Body of pancreas (tissue), 4 donors: ENCODE measurements at regions not wholly inside any gene's neighbourhood (a gene's known extent, or its start where the extent isn't known, plus 50 kb on each side); places are given as distances from the start of the nearest gene placed in this dataset.

Experiments
- POLR2A ChIP-seq, 3 donors: fragments of 450-650 bp; IDR thresholded peaks; one replicate each; pipeline ENCODE4 v1.6.1; 2016; ENCODE audit warnings: antibody characterized with exemption in 3 of 3, mild to moderate bottlenecking in 2 of 3
- TF ChIP-seq, protein P1 (sequence below), 7 experiments: fragments of 450-650 bp in 4 of 7; fragments of 200-600 bp in 3 of 7; sonication (generic) in 3 of 7; IDR thresholded peaks; one replicate each; pipeline ENCODE4 v1.5.1; 2016 to 2019; ENCODE audit warnings: antibody characterized with exemption in 7 of 7

- no peak for TF ChIP-seq POLR2A (IDR thresholded peaks at IDR 0.05)
- TF ChIP-seq, protein P1, sequence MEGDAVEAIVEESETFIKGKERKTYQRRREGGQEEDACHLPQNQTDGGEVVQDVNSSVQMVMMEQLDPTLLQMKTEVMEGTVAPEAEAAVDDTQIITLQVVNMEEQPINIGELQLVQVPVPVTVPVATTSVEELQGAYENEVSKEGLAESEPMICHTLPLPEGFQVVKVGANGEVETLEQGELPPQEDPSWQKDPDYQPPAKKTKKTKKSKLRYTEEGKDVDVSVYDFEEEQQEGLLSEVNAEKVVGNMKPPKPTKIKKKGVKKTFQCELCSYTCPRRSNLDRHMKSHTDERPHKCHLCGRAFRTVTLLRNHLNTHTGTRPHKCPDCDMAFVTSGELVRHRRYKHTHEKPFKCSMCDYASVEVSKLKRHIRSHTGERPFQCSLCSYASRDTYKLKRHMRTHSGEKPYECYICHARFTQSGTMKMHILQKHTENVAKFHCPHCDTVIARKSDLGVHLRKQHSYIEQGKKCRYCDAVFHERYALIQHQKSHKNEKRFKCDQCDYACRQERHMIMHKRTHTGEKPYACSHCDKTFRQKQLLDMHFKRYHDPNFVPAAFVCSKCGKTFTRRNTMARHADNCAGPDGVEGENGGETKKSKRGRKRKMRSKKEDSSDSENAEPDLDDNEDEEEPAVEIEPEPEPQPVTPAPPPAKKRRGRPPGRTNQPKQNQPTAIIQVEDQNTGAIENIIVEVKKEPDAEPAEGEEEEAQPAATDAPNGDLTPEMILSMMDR (IDR thresholded peaks at IDR 0.05): no peak
These were observed 130.7 kb downstream of the SIPA1L2 start for GRCh38 chr1:232499188-232499587.
